ENCODE measurements at regions not wholly inside any gene's neighbourhood (a gene's known extent, or its start where the extent isn't known, plus 50 kb on each side); places are given as distances from the start of the nearest gene placed in this dataset.
A peak's percentile ranks its signal among the peaks of the same experiment; 100 is the strongest.
"Not testable (repeated sequence)": the region's sequence is repeated elsewhere in the genome, so short reads cannot be mapped to it uniquely, and the experiment has no call there.

DNA sequence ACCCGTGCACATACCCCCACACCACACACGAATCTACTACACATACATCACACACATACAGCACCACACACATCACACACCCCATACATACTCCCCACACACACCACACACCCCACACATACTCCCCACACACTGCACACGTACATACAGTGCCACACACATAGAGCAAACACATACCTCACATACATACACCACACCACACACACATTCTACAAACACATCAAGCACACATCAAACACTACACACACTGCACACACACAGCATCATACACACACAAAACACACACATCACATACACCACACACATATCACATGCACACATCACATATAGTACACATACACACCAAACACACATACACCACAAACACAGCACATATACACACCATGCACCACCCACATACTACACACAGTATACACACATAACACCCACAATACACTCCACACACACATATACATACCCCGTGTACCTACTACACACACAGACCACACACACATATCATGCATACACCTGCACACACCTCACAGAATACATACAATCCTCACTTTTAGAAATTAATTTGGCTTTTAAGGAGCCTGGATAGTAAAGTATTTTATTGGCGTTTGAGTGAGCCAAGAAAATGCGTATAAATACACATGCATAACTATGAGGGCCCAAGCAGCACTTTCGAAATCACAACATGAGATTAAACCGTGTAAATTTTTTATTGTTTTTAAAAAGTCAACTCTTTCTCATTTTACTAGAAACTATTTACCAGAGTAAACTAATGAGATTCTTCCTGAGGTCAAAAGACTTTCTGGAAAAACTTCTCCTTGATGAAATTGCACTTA, 1461.4 kb downstream of the FOXD4L5 start:
- H3K4ac ChIP-seq (ENCODE audit: low read depth, low read length); in situ Hi-C loops (cut with MboI; ENCODE audit: low sequenced_read_pairs); H3K9me1 ChIP-seq (ENCODE audit: insufficient read depth, low read length); H3K4me2 ChIP-seq (ENCODE audit: low read depth, low read length); H3K27ac ChIP-seq (ENCODE audit: insufficient read depth, low read length); H2AK9ac ChIP-seq (replicated peaks; ENCODE audit: low read depth, low read length, poor library complexity); CTCF ChIA-PET; H3K79me1 ChIP-seq (ENCODE audit: low read depth in 1 of 2, low read length in 2 of 2); H3K9me3 ChIP-seq (ENCODE audit: control insufficient read depth, insufficient read depth, low read length); H4K20me1 ChIP-seq (ENCODE audit: insufficient read depth, low read length); H4K5ac ChIP-seq (ENCODE audit: low read depth, low read length); H2BK15ac ChIP-seq (ENCODE audit: low read depth, low read length); H3K56ac ChIP-seq (ENCODE audit: extremely low read depth, insufficient read depth, low read length); H3K27me3 ChIP-seq (ENCODE audit: control insufficient read depth, insufficient read depth, low read length); H2AK5ac ChIP-seq (ENCODE audit: low read depth, low read length); H2BK20ac ChIP-seq (ENCODE audit: low read depth, low read length); dilution Hi-C loops (cut with HindIII; ENCODE audit: low sequenced_read_pairs, unreplicated experiment); H2BK120ac ChIP-seq (ENCODE audit: low read depth, low read length); H4K91ac ChIP-seq (ENCODE audit: insufficient read depth, low read depth, low read length); intact Hi-C loops (cut with micrococcal nuclease); H3K23ac ChIP-seq (ENCODE audit: low read depth, low read length); H3K4me1 ChIP-seq (ENCODE audit: control insufficient read depth, insufficient read depth, low read length); POLR2A ChIA-PET (ENCODE audit: unreplicated experiment); H3K36me3 ChIP-seq (ENCODE audit: control insufficient read depth, insufficient read depth, low read length); H3K4me3 ChIP-seq (ENCODE audit: insufficient read depth, low read depth, low read length); H3K9ac ChIP-seq (ENCODE audit: low read depth, low read length); H3K14ac ChIP-seq (replicated peaks; ENCODE audit: low read depth, low read length); H3K18ac ChIP-seq (ENCODE audit: low read depth, low read length); H4K8ac ChIP-seq (ENCODE audit: low read depth in 2 of 2, low read length in 2 of 2): not testable (repeated sequence)
- Histone ChIP-seq H2AFZ (replicated peaks; ENCODE audit: low read length, poor library complexity) (peak overlapping the region; percentile 32), H2BK5ac (ENCODE audit: low read depth, low read length, poor library complexity, severe bottlenecking) (peak overlapping the region; percentile 64)
- ATAC-seq (ENCODE audit: low read depth) (peak; percentile 32), DNase-seq (peak; percentile 29)
- TSS peak; percentile 10 for BruUV-seq (replicated peaks)
- 24% methylated on average over 5 of the region's 8 CpGs; no CpG with 5 or more reads in 1 of the 2 experiments for WGBS, 2 experiments (ENCODE audit: extremely low coverage in 2 of 2, insufficient read length in 1 of 2)

DNA sequence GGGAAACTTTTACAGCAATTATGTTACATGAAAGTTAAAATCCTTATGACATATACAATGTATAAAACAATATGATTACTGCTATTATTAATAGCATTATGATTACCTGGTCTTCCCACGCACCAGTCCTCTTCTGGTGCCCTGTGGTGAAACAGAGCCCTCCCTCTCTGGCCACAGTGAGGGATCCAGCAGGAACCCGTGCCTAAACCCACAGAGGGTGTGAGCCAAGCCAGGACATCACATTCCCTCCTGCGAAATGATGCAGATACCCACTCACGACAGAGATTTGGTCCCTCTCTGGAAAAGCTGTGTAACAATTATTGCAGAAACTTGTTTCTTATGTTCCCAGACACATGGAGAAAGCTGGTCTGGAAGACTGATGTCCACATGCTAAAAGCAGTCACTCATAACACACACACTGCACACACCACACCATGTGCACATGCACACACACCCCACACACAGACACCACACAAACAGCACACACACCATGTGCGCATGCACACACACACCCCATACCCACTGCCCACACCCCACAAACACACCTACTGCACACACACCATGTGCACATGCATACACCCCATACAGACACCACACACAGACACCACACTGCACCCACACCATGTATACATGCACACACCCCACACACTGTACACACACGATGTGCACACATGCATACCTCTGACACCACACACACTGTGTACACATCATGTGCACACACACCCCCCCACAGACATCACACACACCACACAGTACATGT, 1462.2 kb downstream of the FOXD4L5 start:
- H2AK9ac ChIP-seq (replicated peaks; ENCODE audit: low read depth, low read length, poor library complexity); H3K9me1 ChIP-seq (ENCODE audit: insufficient read depth, low read length); H3K27me3 ChIP-seq (ENCODE audit: control insufficient read depth, insufficient read depth, low read length); BruUV-seq (replicated peaks); H3K4me3 ChIP-seq (ENCODE audit: insufficient read depth, low read depth, low read length); H3K9ac ChIP-seq (ENCODE audit: low read depth, low read length); DNase-seq; H2AFZ ChIP-seq (replicated peaks; ENCODE audit: low read length, poor library complexity); H2BK5ac ChIP-seq (ENCODE audit: low read depth, low read length, poor library complexity, severe bottlenecking); H2BK120ac ChIP-seq (ENCODE audit: low read depth, low read length); H4K8ac ChIP-seq (ENCODE audit: low read depth in 2 of 2, low read length in 2 of 2); H3K27ac ChIP-seq (ENCODE audit: insufficient read depth, low read length); H2BK20ac ChIP-seq (ENCODE audit: low read depth, low read length); dilution Hi-C loops (cut with HindIII; ENCODE audit: low sequenced_read_pairs, unreplicated experiment); POLR2A ChIA-PET (ENCODE audit: unreplicated experiment); H2BK15ac ChIP-seq (ENCODE audit: low read depth, low read length); H2AK5ac ChIP-seq (ENCODE audit: low read depth, low read length); H4K91ac ChIP-seq (ENCODE audit: insufficient read depth, low read depth, low read length); H3K4me2 ChIP-seq (ENCODE audit: low read depth, low read length); H3K23ac ChIP-seq (ENCODE audit: low read depth, low read length); H3K18ac ChIP-seq (ENCODE audit: low read depth, low read length); CTCF ChIA-PET; H3K14ac ChIP-seq (replicated peaks; ENCODE audit: low read depth, low read length); in situ Hi-C loops (cut with MboI; ENCODE audit: low sequenced_read_pairs); H3K36me3 ChIP-seq (ENCODE audit: control insufficient read depth, insufficient read depth, low read length); H3K56ac ChIP-seq (ENCODE audit: extremely low read depth, insufficient read depth, low read length); ATAC-seq (ENCODE audit: low read depth); intact Hi-C loops (cut with micrococcal nuclease); H4K5ac ChIP-seq (ENCODE audit: low read depth, low read length); H4K20me1 ChIP-seq (ENCODE audit: insufficient read depth, low read length); H3K79me1 ChIP-seq (ENCODE audit: low read depth in 1 of 2, low read length in 2 of 2); H3K4me1 ChIP-seq (ENCODE audit: control insufficient read depth, insufficient read depth, low read length); H3K4ac ChIP-seq (ENCODE audit: low read depth, low read length): not testable (repeated sequence)
- peaks cover 12% of the 10 kb centered on the region for H3K9me3 ChIP-seq (ENCODE audit: control insufficient read depth, insufficient read depth, low read length)
- 40% methylated on average over 1 of the region's 6 CpGs; no CpG with 5 or more reads in 1 of the 2 experiments for WGBS, 2 experiments (ENCODE audit: extremely low coverage in 2 of 2, insufficient read length in 1 of 2)
